ENCODE measurements at regions not wholly inside any gene's neighbourhood (a gene's known extent, or its start where the extent isn't known, plus 50 kb on each side); places are given as distances from the start of the nearest gene placed in this dataset.

GRCh38 chr4:124037236-124037635 lies 640.6 kb downstream of the SPRY1 start:
- CTCF ChIA-PET (ENCODE audit: unreplicated experiment): no interaction called here
- TF ChIP-seq CTCF (conservative IDR thresholded peaks at IDR 0.05; ENCODE audit: low read length) (no peak), EZH2phosphoT487 (IDR thresholded peaks at IDR 0.05; ENCODE audit: borderline replicate concordance, low read depth, low read length) (no peak)
- no peaks in the 10 kb centered on the region for H3K4me1 ChIP-seq (ENCODE audit: insufficient read depth, low read length, poor library complexity, severe bottlenecking)
- no peak overlapping the region for H2AFZ ChIP-seq (ENCODE audit: low read length)
- H3K9me2 ChIP-seq (ENCODE audit: insufficient read depth, low read length): no peaks in the 10 kb centered on the region
- no peak for DNase-seq (ENCODE audit: low spot score)
- H3K79me2 ChIP-seq (ENCODE audit: insufficient read depth, low read depth, low read length): no peaks in the 10 kb centered on the region
- no peak overlapping the region for H3K4me3 ChIP-seq (ENCODE audit: low read depth, low read length, poor library complexity, severe bottlenecking)
- POLR2A ChIA-PET: no interaction called here
- H3K36me3 ChIP-seq (ENCODE audit: insufficient read depth, low read length): no peaks in the 10 kb centered on the region
- no peaks in the 10 kb centered on the region for H3K9me3 ChIP-seq (ENCODE audit: low read length)
- no TSS peak for BruUV-seq (replicated peaks)
- no peaks in the 10 kb centered on the region for H4K20me1 ChIP-seq (ENCODE audit: insufficient read depth, low read length)
- no peak overlapping the region for H3K4me2 ChIP-seq (ENCODE audit: low read length)
- H3K27ac ChIP-seq (ENCODE audit: low read depth, low read length, poor library complexity, severe bottlenecking): no peak overlapping the region
- intact Hi-C loops (cut with micrococcal nuclease; ENCODE audit: unreplicated experiment): no loop called here

GRCh38 chr4:124044330-124044729 lies 647.7 kb downstream of the SPRY1 start:
- ChIA-PET CTCF (ENCODE audit: unreplicated experiment) (no interaction called here), POLR2A (no interaction called here)
- Histone ChIP-seq H3K4me3 (ENCODE audit: low read depth, low read length, poor library complexity, severe bottlenecking) (no peak overlapping the region), H3K4me2 (ENCODE audit: low read length) (no peak overlapping the region), H3K9me2 (ENCODE audit: insufficient read depth, low read length) (no peaks in the 10 kb centered on the region), H3K27ac (ENCODE audit: low read depth, low read length, poor library complexity, severe bottlenecking) (no peak overlapping the region), H3K9me3 (ENCODE audit: low read length) (no peaks in the 10 kb centered on the region), H4K20me1 (ENCODE audit: insufficient read depth, low read length) (no peaks in the 10 kb centered on the region), H2AFZ (ENCODE audit: low read length) (no peak overlapping the region), H3K36me3 (ENCODE audit: insufficient read depth, low read length) (no peaks in the 10 kb centered on the region), H3K4me1 (ENCODE audit: insufficient read depth, low read length, poor library complexity, severe bottlenecking) (no peaks in the 10 kb centered on the region), H3K79me2 (ENCODE audit: insufficient read depth, low read depth, low read length) (no peaks in the 10 kb centered on the region)
- no peak for DNase-seq (ENCODE audit: low spot score)
- intact Hi-C loops (cut with micrococcal nuclease; ENCODE audit: unreplicated experiment): no loop called here
- BruUV-seq (replicated peaks): no TSS peak
- TF ChIP-seq CTCF (conservative IDR thresholded peaks at IDR 0.05; ENCODE audit: low read length) (no peak), EZH2phosphoT487 (IDR thresholded peaks at IDR 0.05; ENCODE audit: borderline replicate concordance, low read depth, low read length) (no peak)

DNA sequence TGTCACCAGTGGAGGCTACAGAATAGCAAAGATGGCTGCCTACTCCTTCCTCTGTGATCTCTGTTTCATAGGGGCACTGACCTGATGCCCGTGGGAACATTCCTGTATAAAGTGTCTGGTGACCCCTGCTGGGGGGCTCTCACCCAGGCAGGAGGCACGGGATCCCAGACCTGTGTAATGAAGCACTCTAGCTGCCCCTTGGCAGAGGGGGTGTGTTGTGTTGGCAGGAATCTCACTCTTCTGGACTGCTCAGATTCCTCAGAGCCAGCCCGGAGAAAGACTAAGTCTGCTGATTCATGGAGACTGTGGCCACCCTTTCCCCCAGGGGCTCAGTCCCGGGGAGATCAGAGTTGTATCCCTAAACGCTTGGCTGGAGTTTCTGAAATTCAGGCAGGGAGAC lies 648.3 kb downstream of the SPRY1 start:
- no peaks in the 10 kb centered on the region for H4K20me1 ChIP-seq (ENCODE audit: insufficient read depth, low read length)
- H3K9me3 ChIP-seq (ENCODE audit: low read length): no peaks in the 10 kb centered on the region
- TF ChIP-seq EZH2phosphoT487 (IDR thresholded peaks at IDR 0.05; ENCODE audit: borderline replicate concordance, low read depth, low read length) (no peak), CTCF (conservative IDR thresholded peaks at IDR 0.05; ENCODE audit: low read length) (peak; percentile 36)
- no peak overlapping the region for H3K27ac ChIP-seq (ENCODE audit: low read depth, low read length, poor library complexity, severe bottlenecking)
- H3K9me2 ChIP-seq (ENCODE audit: insufficient read depth, low read length): no peaks in the 10 kb centered on the region
- H3K4me2 ChIP-seq (ENCODE audit: low read length): no peak overlapping the region
- ChIA-PET CTCF (ENCODE audit: unreplicated experiment) (no interaction called here), POLR2A (no interaction called here)
- intact Hi-C loops (cut with micrococcal nuclease; ENCODE audit: unreplicated experiment): no loop called here
- DNase-seq (ENCODE audit: low spot score): peak; percentile 23
- no peaks in the 10 kb centered on the region for H3K4me1 ChIP-seq (ENCODE audit: insufficient read depth, low read length, poor library complexity, severe bottlenecking)
- no peak overlapping the region for H2AFZ ChIP-seq (ENCODE audit: low read length)
- no peaks in the 10 kb centered on the region for H3K79me2 ChIP-seq (ENCODE audit: insufficient read depth, low read depth, low read length)
- no peak overlapping the region for H3K4me3 ChIP-seq (ENCODE audit: low read depth, low read length, poor library complexity, severe bottlenecking)
- no peaks in the 10 kb centered on the region for H3K36me3 ChIP-seq (ENCODE audit: insufficient read depth, low read length)
- no TSS peak for BruUV-seq (replicated peaks)

Measured in OCI-LY7 (cell line).